K562 (cell line): ENCODE measurements at regions not wholly inside any gene's neighbourhood (a gene's known extent, or its start where the extent isn't known, plus 50 kb on each side); places are given as distances from the start of the nearest gene placed in this dataset.

ENCODE experiments used
- ATAC-seq: fragments of 200-7000 bp; cut with Tn5 transposase; 3 replicates; pipeline ENCODE4 v1.9.1; 2020; ENCODE audit warnings: moderate library complexity
- BruUV-seq: library from RNA; stranded (reverse); fragments of 400-500 nt; replicated peaks from 2 replicates; lab custom pipeline; 2021; lab: Mats Ljungman, UMichigan
- CTCF ChIA-PET: fragments of 300-600 bp; formaldehyde crosslinking; extraction: SDS; loops from one replicate; lab custom pipeline; 2021; ENCODE audit warnings: low intra/inter-chr PET ratio; lab: Yijun Ruan, JAX
- POLR2A ChIA-PET: fragments of 300-600, 350-650 bp; sonication (Branson Sonifier 250); formaldehyde crosslinking; extraction: SDS; loops from one replicate; lab custom pipeline; 2021; ENCODE audit warnings: antibody characterized with exemption, inconsistent platforms; lab: Yijun Ruan, JAX
- DNase-seq, 4 experiments: peaks; one replicate each; pipeline versions ENCODE4 v3.0.0 to v3.0.0-alpha.2; 2011 to 2018; ENCODE audit warnings: low spot score in 3 of 4, mixed read lengths in 3 of 4; ENCODE audit errors: extremely low read depth in 1 of 4
- FAIRE-seq: peaks from 2 replicates; lab custom pipeline; 2011; peaks lifted over from hg19 to GRCh38; lab: Jason Lieb, UNC
- H2AFZ ChIP-seq: 2 replicates; pipeline ENCODE4 v1.6.0; 2011; ENCODE audit warnings: low read depth, low read length, control low read depth, inconsistent platforms
- H3K27ac ChIP-seq: fragments of 200-600 bp; 3 replicates; pipeline ENCODE4 v1.8.0; 2011; ENCODE audit warnings: low read depth, mild to moderate bottlenecking, control low read depth, inconsistent platforms, low read length, moderate library complexity, mixed read lengths; ENCODE audit errors: extremely low read depth
- H3K27me3 ChIP-seq, 2 experiments: fragments of 300-600 bp in 1 of 2; 2 replicates in 1 of 2; 3 replicates in 1 of 2; pipeline versions ENCODE4 v1.6.0 to v1.8.0; 2011; ENCODE audit warnings: inconsistent platforms in 2 of 2, low read length in 2 of 2, mild to moderate bottlenecking in 1 of 2, mixed read lengths in 1 of 2, moderate library complexity in 1 of 2; ENCODE audit not compliant: control insufficient read depth in 2 of 2, insufficient read depth in 2 of 2
- H3K36me3 ChIP-seq: fragments of 300-600 bp; 3 replicates; pipeline ENCODE4 v1.8.0; 2011; ENCODE audit warnings: mild to moderate bottlenecking, low read length, inconsistent platforms; ENCODE audit not compliant: control insufficient read depth, insufficient read depth
- H3K4me1 ChIP-seq, 2 experiments: fragments of 200-600 bp in 1 of 2; replicated peaks in 1 of 2; 2 replicates in 1 of 2; 3 replicates in 1 of 2; pipeline versions ENCODE4 v1.5.1 to v1.8.0; 2011; ENCODE audit warnings: inconsistent platforms in 2 of 2, low read length in 2 of 2, mild to moderate bottlenecking in 1 of 2, mixed read lengths in 1 of 2, moderate library complexity in 1 of 2; ENCODE audit not compliant: control insufficient read depth in 2 of 2, insufficient read depth in 2 of 2
- H3K4me2 ChIP-seq: 2 replicates; pipeline ENCODE4 v1.6.1; 2011; ENCODE audit warnings: low read length, control low read depth, inconsistent platforms, mixed read lengths; ENCODE audit not compliant: insufficient read depth
- H3K4me3 ChIP-seq: fragments of 200-600 bp; sonication (generic), shearing (Covaris generic); 2 replicates; pipeline ENCODE4 v1.5.1; 2016; ENCODE audit warnings: control low read depth, inconsistent platforms
- H3K79me2 ChIP-seq: fragments of 200-600 bp; 3 replicates; pipeline ENCODE4 v1.8.0; 2011; ENCODE audit warnings: low read length, inconsistent platforms; ENCODE audit not compliant: control insufficient read depth, insufficient read depth
- H3K9ac ChIP-seq, 2 experiments: 2 replicates each; pipeline versions ENCODE4 v1.6.0 to v1.6.1; 2011; ENCODE audit warnings: low read depth in 2 of 2, low read length in 2 of 2, control low read depth in 1 of 2, inconsistent platforms in 1 of 2, mild to moderate bottlenecking in 1 of 2, mixed read lengths in 1 of 2; ENCODE audit not compliant: insufficient read depth in 1 of 2
- H3K9me1 ChIP-seq: one replicate; pipeline ENCODE4 v1.6.0; 2011; ENCODE audit warnings: inconsistent platforms, mild to moderate bottlenecking, low read length, moderate library complexity; ENCODE audit not compliant: control insufficient read depth, insufficient read depth
- H3K9me3 ChIP-seq: replicated peaks from 2 replicates; pipeline ENCODE4 v1.5.1; 2011; ENCODE audit warnings: low read depth, low read length, inconsistent platforms; ENCODE audit not compliant: control insufficient read depth, insufficient read depth
- H4K20me1 ChIP-seq: replicated peaks from 2 replicates; pipeline ENCODE4 v1.6.1; 2011; ENCODE audit warnings: low read length, inconsistent platforms, mixed read lengths; ENCODE audit not compliant: control insufficient read depth, insufficient read depth
- CHD2 ChIP-seq: IDR thresholded peaks from 2 replicates; pipeline ENCODE4 v1.6.1; 2011; ENCODE audit warnings: low read depth, low read length
- CREB3 ChIP-seq: fragments of 450-650 bp; conservative IDR thresholded peaks from 2 replicates; pipeline ENCODE4 v1.6.1; 2016; ENCODE audit warnings: missing genetic modification characterization, low read depth, mild to moderate bottlenecking, missing compliant biosample characterization, moderate library complexity
- DNMT1 ChIP-seq: fragments of 450-650 bp; IDR thresholded peaks from 2 replicates; pipeline ENCODE4 v1.6.1; 2016; ENCODE audit warnings: antibody characterized with exemption, mild to moderate bottlenecking
- ETV1 ChIP-seq: fragments of 450-650 bp; conservative IDR thresholded peaks from 2 replicates; pipeline ENCODE4 v1.6.1; 2016; ENCODE audit warnings: missing genetic modification characterization, control low read depth, low read depth, missing compliant biosample characterization
- ETV5 ChIP-seq: sonication (generic); formaldehyde crosslinking; IDR thresholded peaks from 2 replicates; pipeline ENCODE4 v1.4.0; 2020; ENCODE audit warnings: low read depth, mild to moderate bottlenecking, missing genetic modification reagents
- FOSL1 ChIP-seq: fragments of 200-800 bp; sonication (Bioruptor generic); conservative IDR thresholded peaks from 2 replicates; pipeline ENCODE4 v1.6.1; 2016; ENCODE audit warnings: missing genetic modification characterization, missing compliant biosample characterization
- KDM1A ChIP-seq, 2 experiments: fragments of 450-650 bp; IDR thresholded peaks; 2 replicates each; pipeline ENCODE4 v1.6.1; 2016; ENCODE audit warnings: mild to moderate bottlenecking in 2 of 2
- KLF6 ChIP-seq: fragments of 250-450 bp; sonication (Bioruptor Pico); IDR thresholded peaks from 2 replicates; pipeline ENCODE4 v1.4.0; 2020; ENCODE audit warnings: mild to moderate bottlenecking, moderate library complexity, borderline replicate concordance
- LEF1 ChIP-seq: fragments of 450-650 bp; IDR thresholded peaks from 2 replicates; pipeline ENCODE4 v1.6.1; 2016; ENCODE audit warnings: mild to moderate bottlenecking
- NR4A1 ChIP-seq, 2 experiments: fragments of 250-450 bp in 1 of 2; fragments of 450-650 bp in 1 of 2; sonication (Bioruptor Pico) in 1 of 2; IDR thresholded peaks; 2 replicates each; pipeline versions ENCODE4 v1.4.0 to v1.6.1; 2016 to 2020; ENCODE audit warnings: mild to moderate bottlenecking in 2 of 2, missing compliant biosample characterization in 1 of 2, missing genetic modification characterization in 1 of 2, moderate library complexity in 1 of 2
- RBFOX2 ChIP-seq: fragments of 200-400 bp; formaldehyde crosslinking; IDR thresholded peaks from 2 replicates; pipeline ENCODE4 v1.6.1; 2017; ENCODE audit warnings: low read depth, mild to moderate bottlenecking, low read length, moderate library complexity
- RBM34 ChIP-seq: fragments of 200-400 bp; formaldehyde crosslinking; IDR thresholded peaks from 2 replicates; pipeline ENCODE4 v1.6.1; 2018; ENCODE audit warnings: low read length, borderline replicate concordance; ENCODE audit not compliant: insufficient read depth
- TCF3 ChIP-seq: sonication (generic); formaldehyde crosslinking; IDR thresholded peaks from 2 replicates; pipeline ENCODE4 v1.4.0; 2020; ENCODE audit warnings: mild to moderate bottlenecking, missing genetic modification reagents
- TCFL5 ChIP-seq: fragments of 250-450 bp; sonication (Bioruptor Pico); conservative IDR thresholded peaks from 2 replicates; pipeline ENCODE4 v1.6.1; 2021; ENCODE audit warnings: mild to moderate bottlenecking, moderate library complexity, matching md5 sums
- ZBTB11 ChIP-seq, 3 experiments: fragments of 200-800 bp in 1 of 3; fragments of 250-450 bp in 1 of 3; fragments of 450-650 bp in 1 of 3; sonication (Bioruptor Pico) in 1 of 3; sonication (Bioruptor generic) in 1 of 3; formaldehyde crosslinking in 1 of 3; IDR thresholded peaks; 2 replicates each; pipeline versions ENCODE4 v1.6.1 to v1.8.0; 2016 to 2022; ENCODE audit warnings: mild to moderate bottlenecking in 2 of 3, missing genetic modification characterization in 2 of 3, missing compliant biosample characterization in 1 of 3, moderate library complexity in 1 of 3
- ZNF23 ChIP-seq: fragments of 250-450 bp; sonication (Bioruptor Pico); IDR thresholded peaks from 2 replicates; pipeline ENCODE4 v1.4.0; 2020; ENCODE audit warnings: mild to moderate bottlenecking
- ZNF384 ChIP-seq: IDR thresholded peaks from 2 replicates; pipeline ENCODE4 v1.6.1; 2012; ENCODE audit warnings: low read depth, low read length, improper control_type of control experiment
- ZNF699 ChIP-seq: fragments of 250-450 bp; sonication (Bioruptor Pico); IDR thresholded peaks from 2 replicates; pipeline ENCODE4 v1.8.0; 2021; ENCODE audit warnings: mild to moderate bottlenecking, moderate library complexity; ENCODE audit not compliant: insufficient replicate concordance
- ZNF766 ChIP-seq: fragments of 200-800 bp; sonication (Bioruptor generic); conservative IDR thresholded peaks from 2 replicates; pipeline ENCODE4 v1.6.1; 2016; ENCODE audit warnings: missing genetic modification characterization, missing compliant biosample characterization
- ZZZ3 ChIP-seq: fragments of 450-650 bp; IDR thresholded peaks from 2 replicates; pipeline ENCODE4 v1.6.1; 2016; ENCODE audit warnings: antibody characterized with exemption, mild to moderate bottlenecking, moderate library complexity
- WGBS: fragments of 100-300 bp; shearing (Covaris generic); methylation state at CpG from one replicate; pipeline ENCODE4 v1.1.6; 2016; ENCODE audit warnings: low coverage, mixed read lengths; ENCODE audit not compliant: insufficient coverage; ENCODE audit errors: missing lambda C conversion rate; 5-methylcytosine and 5-hydroxymethylcytosine counted together
- in situ Hi-C: fragments of 300-500 bp; cut with MboI; formaldehyde crosslinking; loops from 4 replicates; pipeline ENCODE4 v1.15.0; 2018; ENCODE audit warnings: inconsistent platforms, mixed read lengths
- intact Hi-C: fragments of 100-400 bp; cut with micrococcal nuclease; formaldehyde crosslinking; loops from 2 replicates; pipeline ENCODE4 v1.14.2; 2022

GRCh38 chr4:118557298-118557851, 127.8 kb upstream of the METTL14 start:
- DNase-seq (peak in 1 of 4 experiments; percentile 41), FAIRE-seq (no peak)
- H3K4me2 ChIP-seq: no peak overlapping the region
- no peak for TF ChIP-seq RBFOX2
- no peak for TF ChIP-seq DNMT1
- TF ChIP-seq ETV1 (tag): peak; percentile 26; the same call in 1 of the 2 replicates
- no peak for TF ChIP-seq ZNF23 (CRISPR knock-in tag)
- TF ChIP-seq ZNF766: peak; percentile 82
- no peak for TF ChIP-seq RBM34
- no peak for TF ChIP-seq ZBTB11 (CRISPR knock-in tag; IDR thresholded peaks at IDR 0.05)
- no peak for TF ChIP-seq NR4A1 (CRISPR knock-in tag; IDR thresholded peaks at IDR 0.05)
- peak; percentile 58; the same call in 1 of the 2 replicates for TF ChIP-seq NR4A1 (tag; IDR thresholded peaks at IDR 0.05)
- no peak for TF ChIP-seq ETV5 (CRISPR knock-in tag)
- no peak for TF ChIP-seq ZNF384
- TF ChIP-seq TCF3 (CRISPR knock-in tag): no peak
- no peak for TF ChIP-seq TCFL5 (CRISPR knock-in tag)
- no peak for TF ChIP-seq ZNF699
- no peak for TF ChIP-seq ZZZ3
- no peak for TF ChIP-seq CHD2
- TF ChIP-seq KLF6 (CRISPR knock-in tag): no peak
- TF ChIP-seq CREB3 (tag): peak; percentile 56; the same call in 1 of the 2 replicates
- no peak for TF ChIP-seq KDM1A (IDR thresholded peaks at IDR 0.05)
- peak; percentile 25; the same call in 1 of the 2 replicates for TF ChIP-seq FOSL1 (tag)
- TF ChIP-seq LEF1: no peak

More at GRCh38 chr4:118557298-118557851, 127.8 kb upstream of the METTL14 start:
- in situ Hi-C loops: no loop called here
- Histone ChIP-seq H3K9ac (no peak overlapping the region), H3K9me1 (no peaks in the 10 kb centered on the region), H3K4me1 (no peaks in the 10 kb centered on the region), H4K20me1 (no peaks in the 10 kb centered on the region), H3K4me3 (no peak overlapping the region), H3K36me3 (no peaks in the 10 kb centered on the region), H2AFZ (0 out of 2 replicates have a peak overlapping the region, but pooled peaks have one; percentile 55), H3K79me2 (no peaks in the 10 kb centered on the region), H3K9me3 (no peaks in the 10 kb centered on the region), H3K27ac (no peak overlapping the region), H3K27me3 (no peaks in the 10 kb centered on the region; a peak in 1 of 5 replicates)
- no TSS peak for BruUV-seq
- POLR2A ChIA-PET: no interaction called here
- 1% methylated on average over 8 of the region's 8 CpGs for WGBS
- intact Hi-C loops: no loop called here
- ATAC-seq: no peak; the same call in 2 of the 3 replicates
- CTCF ChIA-PET: no interaction called here
